HCT116 (cell line): ENCODE measurements at regions not wholly inside any gene's neighbourhood (a gene's known extent, or its start where the extent isn't known, plus 50 kb on each side); places are given as distances from the start of the nearest gene placed in this dataset.

Experiments used
- ATAC-seq: fragments of 200-7000 bp; cut with Tn5 transposase; 2 replicates; pipeline ENCODE4 v1.9.1; 2020; ENCODE audit warnings: mild to moderate bottlenecking, moderate library complexity
- BruUV-seq: library from RNA; stranded (reverse); fragments of 400-500 nt; replicated peaks from 2 replicates; lab custom pipeline; 2021; lab: Mats Ljungman, UMichigan
- CTCF ChIA-PET: fragments of 300-600 bp; sonication (Branson Sonifier 250); formaldehyde crosslinking; loops from one replicate; lab custom pipeline; 2021; ENCODE audit warnings: antibody characterized with exemption; lab: Charles Lee
- POLR2A ChIA-PET: fragments of 300-600, 350-600 bp; sonication (Branson Sonifier 250); formaldehyde crosslinking; loops from one replicate; lab custom pipeline; 2021; ENCODE audit warnings: antibody characterized with exemption; lab: Charles Lee
- RAD21 ChIA-PET, 2 experiments: fragments of 300-600 bp; sonication (Branson Sonifier 250); formaldehyde crosslinking; loops; one replicate each; lab custom pipeline; 2023; ENCODE audit warnings: low total read pairs in 2 of 2; ENCODE audit not compliant: uncharacterized antibody in 2 of 2, unreplicated experiment in 2 of 2, low non-redundant PET in 1 of 2; lab: Charles Lee
- DNase-seq: peaks from one replicate; pipeline ENCODE4 v3.0.0-alpha.2; 2010; ENCODE audit warnings: low read depth, low spot score
- H2AFZ ChIP-seq: fragments of 200-600 bp; shearing (Covaris generic), sonication (generic); 2 replicates; pipeline ENCODE4 v1.6.1; 2017; ENCODE audit warnings: low read depth, mixed run types, mixed read lengths, antibody characterized with exemption, low read length; ENCODE audit not compliant: poor library complexity, severe bottlenecking
- H3K27ac ChIP-seq: 2 replicates; pipeline ENCODE4 v1.5.1; 2012; ENCODE audit warnings: low read depth, low read length
- H3K27me3 ChIP-seq: fragments of 200-600 bp; sonication (generic); 2 replicates; pipeline ENCODE4 v1.6.1; 2016; ENCODE audit warnings: mixed run types, low read length, mixed read lengths; ENCODE audit not compliant: insufficient read depth
- H3K36me3 ChIP-seq, 2 experiments: fragments of 200-500 bp in 1 of 2; fragments of 200-600 bp in 1 of 2; sonication (Bioruptor generic) in 1 of 2; sonication (generic) in 1 of 2; 2 replicates each; pipeline versions ENCODE4 v1.5.1 to v1.6.1; 2014 to 2016; ENCODE audit warnings: low read length in 2 of 2, inconsistent platforms in 1 of 2, mixed read lengths in 1 of 2, mixed run types in 1 of 2; ENCODE audit not compliant: insufficient read depth in 2 of 2, control insufficient read depth in 1 of 2
- H3K4me1 ChIP-seq, 2 experiments: fragments of 200-600 bp in 1 of 2; sonication (generic) in 1 of 2; 2 replicates each; pipeline versions ENCODE4 v1.5.1 to v1.6.1; 2012 to 2017; ENCODE audit warnings: low read length in 2 of 2, inconsistent platforms in 1 of 2, mild to moderate bottlenecking in 1 of 2, mixed read lengths in 1 of 2, mixed run types in 1 of 2, moderate library complexity in 1 of 2; ENCODE audit not compliant: insufficient read depth in 2 of 2, control insufficient read depth in 1 of 2
- H3K4me2 ChIP-seq: fragments of 200-600 bp; sonication (generic); 2 replicates; pipeline ENCODE4 v1.6.1; 2017; ENCODE audit warnings: mixed run types, low read length, mixed read lengths
- H3K4me3 ChIP-seq, 2 experiments: fragments of 200-600 bp in 1 of 2; sonication (generic) in 1 of 2; replicated peaks in 1 of 2; 2 replicates each; pipeline ENCODE4 v1.5.1; 2011 to 2016; ENCODE audit warnings: low read length in 2 of 2, control low read depth in 1 of 2, low read depth in 1 of 2, mild to moderate bottlenecking in 1 of 2, mixed read lengths in 1 of 2, mixed run types in 1 of 2
- H3K79me2 ChIP-seq: fragments of 200-600 bp; sonication (generic); 2 replicates; pipeline ENCODE4 v1.6.1; 2017; ENCODE audit warnings: mild to moderate bottlenecking, mixed run types, low read length, moderate library complexity, mixed read lengths; ENCODE audit not compliant: insufficient read depth
- H3K9ac ChIP-seq: fragments of 200-600 bp; sonication (generic); 2 replicates; pipeline ENCODE4 v1.6.1; 2016; ENCODE audit warnings: low read length, mixed read lengths
- H3K9me2 ChIP-seq: fragments of 200-600 bp; sonication (generic), shearing (Covaris generic); 2 replicates; pipeline ENCODE4 v1.6.1; 2017; ENCODE audit warnings: mixed run types, mild to moderate bottlenecking, moderate library complexity; ENCODE audit not compliant: insufficient read depth
- H3K9me3 ChIP-seq, 2 experiments: fragments of 200-500 bp in 1 of 2; fragments of 200-600 bp in 1 of 2; sonication (Bioruptor generic) in 1 of 2; sonication (generic) in 1 of 2; 2 replicates each; pipeline ENCODE4 v1.6.1; 2014 to 2017; ENCODE audit warnings: low read length in 2 of 2, mixed read lengths in 2 of 2, inconsistent platforms in 1 of 2, low read depth in 1 of 2, mild to moderate bottlenecking in 1 of 2, mixed run types in 1 of 2, moderate library complexity in 1 of 2; ENCODE audit not compliant: control insufficient read depth in 1 of 2, insufficient read depth in 1 of 2
- H4K20me1 ChIP-seq: fragments of 200-600 bp; sonication (generic), shearing (Covaris generic); 2 replicates; pipeline ENCODE4 v1.6.1; 2017; ENCODE audit warnings: mixed run types, mild to moderate bottlenecking, moderate library complexity; ENCODE audit not compliant: insufficient read depth
- ATF3 ChIP-seq: IDR thresholded peaks from 2 replicates; pipeline ENCODE4 v1.6.1; 2012
- EGR1 ChIP-seq: IDR thresholded peaks from 2 replicates; pipeline ENCODE4 v1.6.1; 2012; ENCODE audit warnings: low read depth
- EZH2 ChIP-seq: fragments of 200-600 bp; sonication (generic); IDR thresholded peaks from 2 replicates; pipeline ENCODE4 v1.6.1; 2017; ENCODE audit warnings: antibody characterized with exemption, mixed run types
- EZH2phosphoT487 ChIP-seq: fragments of 200-600 bp; IDR thresholded peaks from 2 replicates; pipeline ENCODE4 v1.6.1; 2018; ENCODE audit warnings: antibody characterized with exemption, borderline replicate concordance
- FOSL1 ChIP-seq: IDR thresholded peaks from 2 replicates; pipeline ENCODE4 v1.6.1; 2012; ENCODE audit warnings: low read depth
- MAX ChIP-seq: IDR thresholded peaks from 2 replicates; pipeline ENCODE4 v1.6.1; 2012
- POLR2A ChIP-seq: IDR thresholded peaks from 2 replicates; pipeline ENCODE4 v1.7.0; 2011; ENCODE audit warnings: borderline replicate concordance; ENCODE audit not compliant: insufficient read depth, insufficient read length; ENCODE audit errors: extremely low read depth
- REST ChIP-seq: IDR thresholded peaks from 2 replicates; pipeline ENCODE4 v1.6.1; 2012; ENCODE audit warnings: low read depth
- SIN3A ChIP-seq: IDR thresholded peaks from 2 replicates; pipeline ENCODE4 v1.6.1; 2012; ENCODE audit warnings: low read depth
- SP1 ChIP-seq: IDR thresholded peaks from 2 replicates; pipeline ENCODE4 v1.6.1; 2012; ENCODE audit warnings: low read depth
- SRF ChIP-seq: IDR thresholded peaks from 2 replicates; pipeline ENCODE4 v1.6.1; 2012; ENCODE audit warnings: low read depth
- YY1 ChIP-seq: IDR thresholded peaks from 2 replicates; pipeline ENCODE4 v1.6.1; 2011; ENCODE audit warnings: low read length, low read depth, moderate library complexity, mild to moderate bottlenecking; ENCODE audit not compliant: insufficient replicate concordance; ENCODE audit errors: extremely low read depth
- ZFX ChIP-seq: fragments of 450-650 bp; IDR thresholded peaks from 2 replicates; pipeline ENCODE4 v1.6.1; 2017
- ZNF274 ChIP-seq: fragments of 200-500 bp; sonication (Bioruptor generic); IDR thresholded peaks from 2 replicates; pipeline ENCODE4 v1.6.1; 2014; ENCODE audit warnings: mild to moderate bottlenecking, low read depth, low read length, inconsistent platforms
- intact Hi-C: fragments of 100-400 bp; cut with micrococcal nuclease; formaldehyde crosslinking; loops from 2 replicates; pipeline ENCODE4 v1.10.0; 2022

GRCh38 chr2:152246686-152247336 lies 71.2 kb upstream of the STAM2 start:
- no peaks in the 10 kb centered on the region for H4K20me1 ChIP-seq
- no peaks in the 10 kb centered on the region; a peak in 1 of 4 replicates for H3K4me1 ChIP-seq
- no peaks in the 10 kb centered on the region for H3K9me2 ChIP-seq
- no peak overlapping the region for H3K4me2 ChIP-seq
- BruUV-seq = no TSS peak
- no peak overlapping the region for H3K9ac ChIP-seq
- no peaks in the 10 kb centered on the region for H3K79me2 ChIP-seq
- ChIA-PET RAD21 (no interaction called here), POLR2A (no interaction called here), CTCF (no interaction called here)
- H3K27ac ChIP-seq = no peak overlapping the region
- no peaks in the 10 kb centered on the region for H3K27me3 ChIP-seq
- H3K36me3 ChIP-seq = no peaks in the 10 kb centered on the region
- H3K4me3 ChIP-seq = no peak overlapping the region
- no peak overlapping the region for H2AFZ ChIP-seq
- TF ChIP-seq POLR2A = no peak
- no peak for TF ChIP-seq YY1
- TF ChIP-seq FOSL1 = no peak
- TF ChIP-seq EZH2phosphoT487 = no peak
- no peak for TF ChIP-seq REST
- TF ChIP-seq SIN3A = no peak
- no peak for TF ChIP-seq SRF
- no peak for TF ChIP-seq SP1
- no peak for TF ChIP-seq ATF3
- TF ChIP-seq MAX = no peak
- TF ChIP-seq EZH2 = no peak
- no peak for TF ChIP-seq EGR1
- no peak for TF ChIP-seq ZFX
- no peak for TF ChIP-seq ZNF274
- no peak for DNase-seq
- intact Hi-C loops = no loop called here
- no peaks in the 10 kb centered on the region for H3K9me3 ChIP-seq
- ATAC-seq = no peak
